HS-5 (cell line): ENCODE measurements at regions not wholly inside any gene's neighbourhood (a gene's known extent, or its start where the extent isn't known, plus 50 kb on each side); places are given as distances from the start of the nearest gene placed in this dataset.
A peak's percentile ranks its signal among the peaks of the same experiment; 100 is the strongest.

Source experiments
- DNase-seq: peaks from one replicate; pipeline ENCODE4 v3.0.0-alpha.2; 2012; ENCODE audit warnings: low read depth

GRCh38 chr13:106036870-106037269 lies 498.6 kb downstream of the EFNB2 start:
- DNase-seq, result no peak

GRCh38 chr13:106034201-106034600 lies 501.3 kb downstream of the EFNB2 start:
- DNase-seq, result no peak

- no peak for DNase-seq
These were observed 501.8 kb downstream of the EFNB2 start for GRCh38 chr13:106033659-106034058.

GRCh38 chr13:106032441-106032840 lies 503.0 kb downstream of the EFNB2 start:
- no peak for DNase-seq

- DNase-seq, result no peak
These were observed 505.7 kb downstream of the EFNB2 start for GRCh38 chr13:106029676-106030290.

GRCh38 chr13:106028911-106029310 lies 506.6 kb downstream of the EFNB2 start:
- no peak for DNase-seq

GRCh38 chr13:106011600-106011999 lies 523.9 kb downstream of the EFNB2 start:
- no peak for DNase-seq

GRCh38 chr13:106010836-106011235 lies 524.6 kb downstream of the EFNB2 start:
- DNase-seq, result no peak

GRCh38 chr13:106008540-106008939 lies 526.9 kb downstream of the EFNB2 start:
- DNase-seq, result no peak

GRCh38 chr13:106007156-106007555 lies 528.3 kb downstream of the EFNB2 start:
- DNase-seq, result no peak

- DNase-seq, result no peak
These were observed 531.8 kb downstream of the EFNB2 start for GRCh38 chr13:106003651-106004050.

GRCh38 chr13:106001443-106001842 lies 534.0 kb downstream of the EFNB2 start:
- no peak for DNase-seq

- DNase-seq, result no peak
These were observed 537.6 kb downstream of the EFNB2 start for GRCh38 chr13:105997581-105998550.

GRCh38 chr13:105996391-105997025 lies 539.0 kb downstream of the EFNB2 start:
- no peak for DNase-seq

- no peak for DNase-seq
These were observed 541.1 kb downstream of the EFNB2 start for GRCh38 chr13:105994340-105994739.

- DNase-seq, result peak; percentile 22
These were observed 543.7 kb downstream of the EFNB2 start for GRCh38 chr13:105991622-105992277.

GRCh38 chr13:105991131-105991530 lies 544.3 kb downstream of the EFNB2 start:
- no peak for DNase-seq

- DNase-seq, result no peak
These were observed 545.1 kb downstream of the EFNB2 start for GRCh38 chr13:105990256-105990958.

- no peak for DNase-seq
These were observed 550.8 kb downstream of the EFNB2 start for GRCh38 chr13:105984646-105985045.

- DNase-seq, result no peak
These were observed 551.2 kb downstream of the EFNB2 start for GRCh38 chr13:105984236-105984635.

GRCh38 chr13:105982219-105982930 lies 553.1 kb downstream of the EFNB2 start:
- DNase-seq, result no peak
